Kidney (tissue), 13 donors: ENCODE measurements at regions not wholly inside any gene's neighbourhood (a gene's known extent, or its start where the extent isn't known, plus 50 kb on each side); places are given as distances from the start of the nearest gene placed in this dataset.

Experiments used
- DNase-seq, 5 donors: peaks; one replicate each; pipeline ENCODE4 v3.0.0-alpha.2; 2013 to 2020
- FAIRE-seq: peaks from 2 replicates; lab custom pipeline; 2012; peaks lifted over from hg19 to GRCh38; lab: Jason Lieb, UNC
- H3K27ac ChIP-seq, 2 donors: one replicate each; pipeline ENCODE4 v1.7.0; 2013; ENCODE audit warnings: low read depth in 2 of 2, low read length in 2 of 2, inconsistent platforms in 1 of 2
- H3K27me3 ChIP-seq: one replicate; pipeline ENCODE4 v1.7.1; 2013; ENCODE audit warnings: low read length, inconsistent platforms; ENCODE audit not compliant: control insufficient read depth, insufficient read depth
- H3K36me3 ChIP-seq, 3 donors: one replicate each; pipeline versions ENCODE4 v1.7.0 to v1.7.1; 2013; ENCODE audit warnings: low read length in 3 of 3, control low read depth in 1 of 3, inconsistent platforms in 1 of 3; ENCODE audit not compliant: insufficient read depth in 3 of 3, control insufficient read depth in 2 of 3
- H3K4me1 ChIP-seq, 3 donors: one replicate each; pipeline versions ENCODE4 v1.7.0 to v1.7.1; 2013; ENCODE audit warnings: low read length in 3 of 3, inconsistent platforms in 1 of 3, low read depth in 1 of 3; ENCODE audit not compliant: control insufficient read depth in 2 of 3, insufficient read depth in 2 of 3
- H3K4me3 ChIP-seq, 3 donors: one replicate each; pipeline versions ENCODE4 v1.7.0 to v1.8.1; 2013; ENCODE audit warnings: low read length in 3 of 3, control low read depth in 1 of 3, inconsistent platforms in 1 of 3
- H3K9ac ChIP-seq, 3 donors: one replicate each; pipeline versions ENCODE4 v1.7.0 to v1.7.1; 2013; ENCODE audit warnings: low read length in 3 of 3, control low read depth in 1 of 3, inconsistent platforms in 1 of 3
- H3K9me3 ChIP-seq, 3 donors: one replicate each; pipeline versions ENCODE4 v1.7.0 to v1.7.1; 2013; ENCODE audit warnings: low read length in 3 of 3, control low read depth in 1 of 3, inconsistent platforms in 1 of 3; ENCODE audit not compliant: control insufficient read depth in 2 of 3, insufficient read depth in 1 of 3
- CTCF ChIP-seq: IDR thresholded peaks from 3 replicates; pipeline ENCODE4 v1.5.1; 2012; ENCODE audit warnings: mild to moderate bottlenecking, moderate library complexity, borderline replicate concordance; ENCODE audit not compliant: insufficient read depth; ENCODE audit errors: extremely low read depth
- intact Hi-C: fragments of 100-400 bp; cut with DNase I; formaldehyde crosslinking; loops from one replicate; pipeline ENCODE4 v1.11.1; 2022
- donor health status: control.
- donor health status: control.
- donor health status: control.
- donor health status: control.
- donor health status: control.
- donor health status: DM: yes; HTN: yes; CAD: no.
- donor health status: Normal renal cell carcinoma (clear cell type).

GRCh38 chr1:232327899-232328298 is 302.0 kb downstream of the SIPA1L2 start:
- no peak for FAIRE-seq
- TF ChIP-seq CTCF, result no peak
- Histone ChIP-seq H3K36me3 (no peaks in the 10 kb centered on the region), H3K9ac (no peak overlapping the region), H3K27ac (no peak overlapping the region), H3K4me1 (no peaks in the 10 kb centered on the region), H3K27me3 (no peaks in the 10 kb centered on the region), H3K9me3 (no peaks in the 10 kb centered on the region), H3K4me3 (no peak overlapping the region)
- no peak for DNase-seq
- intact Hi-C loops, result no loop called here

- no peak for DNase-seq
- TF ChIP-seq CTCF, result no peak
Observed at GRCh38 chr1:232327269-232327668, 302.7 kb downstream of the SIPA1L2 start.

DNA sequence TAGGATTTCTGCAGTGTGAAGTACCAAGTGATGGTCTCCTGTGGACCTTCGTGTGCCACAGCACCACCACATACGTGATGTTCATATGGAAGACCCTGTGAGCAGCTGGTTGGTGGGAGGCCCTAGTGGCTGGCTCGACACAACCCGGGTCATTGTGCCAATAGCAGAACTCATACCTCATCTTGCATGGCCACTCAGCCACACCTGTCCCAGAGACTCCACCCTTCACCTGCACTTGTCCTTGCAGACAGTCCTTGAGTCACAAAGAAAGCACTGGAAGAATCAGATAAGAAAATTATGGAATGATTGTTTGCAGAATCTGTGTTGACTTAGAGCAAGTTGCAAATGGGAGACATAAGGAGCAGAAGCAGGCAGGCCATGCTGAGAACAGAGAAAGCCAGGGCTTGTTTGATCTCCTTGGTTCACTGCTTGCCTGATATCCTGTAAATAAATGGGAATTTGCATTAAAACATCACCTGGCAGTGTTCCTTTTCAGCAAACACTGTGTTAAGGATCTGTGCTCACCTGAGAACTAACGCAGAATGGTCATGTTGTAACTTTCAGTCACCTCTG is 307.7 kb downstream of the SIPA1L2 start:
- FAIRE-seq, result no peak
- Histone ChIP-seq H3K9ac (no peak overlapping the region), H3K9me3 (peaks cover 0 to 4% (median 0%) of the 10 kb centered on the region in 3 donors), H3K27ac (no peak overlapping the region), H3K27me3 (no peaks in the 10 kb centered on the region), H3K4me3 (no peak overlapping the region), H3K4me1 (no peaks in the 10 kb centered on the region), H3K36me3 (no peaks in the 10 kb centered on the region)
- no peak for TF ChIP-seq CTCF
- intact Hi-C loops, result no loop called here
- no peak for DNase-seq

More at GRCh38 chr1:232327269-232327668, 302.7 kb downstream of the SIPA1L2 start:
- intact Hi-C loops, result no loop called here
- H3K9ac ChIP-seq, result no peak overlapping the region
- no peak overlapping the region for H3K27ac ChIP-seq
- H3K36me3 ChIP-seq, result no peaks in the 10 kb centered on the region
- H3K4me1 ChIP-seq, result no peaks in the 10 kb centered on the region
- H3K9me3 ChIP-seq, result no peaks in the 10 kb centered on the region
- no peaks in the 10 kb centered on the region for H3K27me3 ChIP-seq
- H3K4me3 ChIP-seq, result no peak overlapping the region
- no peak for FAIRE-seq
